HL-60 (cell line): ENCODE measurements at regions not wholly inside any gene's neighbourhood (a gene's known extent, or its start where the extent isn't known, plus 50 kb on each side); places are given as distances from the start of the nearest gene placed in this dataset.
"Not testable (repeated sequence)": the region's sequence is repeated elsewhere in the genome, so short reads cannot be mapped to it uniquely, and the experiment has no call there.

Experiments
- DNase-seq, 2 experiments: peaks; one replicate each; pipeline ENCODE4 v3.0.0-alpha.2; 2010 to 2020; ENCODE audit warnings: low read depth in 1 of 2, low spot score in 1 of 2
- H3K27ac ChIP-seq: fragments of 250-450 bp; sonication (Bioruptor Pico); replicated peaks from 2 replicates; pipeline ENCODE4 v1.5.1; 2020; ENCODE audit warnings: mild to moderate bottlenecking, moderate library complexity
- H3K27me3 ChIP-seq: fragments of 250-450 bp; sonication (Bioruptor Pico); 2 replicates; pipeline ENCODE4 v1.5.1; 2021; ENCODE audit warnings: mild to moderate bottlenecking, moderate library complexity; ENCODE audit not compliant: insufficient read depth, poor library complexity, severe bottlenecking
- H3K4me3 ChIP-seq: replicated peaks from 2 replicates; pipeline ENCODE4 v1.5.1; 2011; ENCODE audit warnings: mild to moderate bottlenecking, control low read depth, low read length; ENCODE audit not compliant: insufficient read depth
- CTCF ChIP-seq: IDR thresholded peaks from one replicate; pipeline ENCODE4 v1.5.1; 2011; ENCODE audit warnings: low read length, control low read depth, inconsistent platforms; ENCODE audit not compliant: insufficient read depth
- GABPA ChIP-seq: IDR thresholded peaks from 2 replicates; pipeline ENCODE4 v1.6.1; 2012; ENCODE audit warnings: low read depth
- POLR2AphosphoS5 ChIP-seq: IDR thresholded peaks from 2 replicates; pipeline ENCODE4 v1.6.1; 2012; ENCODE audit warnings: low read depth
- REST ChIP-seq: IDR thresholded peaks from 2 replicates; pipeline ENCODE4 v1.6.1; 2012; ENCODE audit warnings: low read depth; ENCODE audit not compliant: insufficient replicate concordance
- SPI1 ChIP-seq: IDR thresholded peaks from 2 replicates; pipeline ENCODE4 v1.6.1; 2012; ENCODE audit warnings: low read depth, mild to moderate bottlenecking, borderline replicate concordance

- Histone ChIP-seq H3K4me3 (no peak overlapping the region), H3K27ac (no peak overlapping the region), H3K27me3 (no peaks in the 10 kb centered on the region)
- TF ChIP-seq REST = no peak
- no peak for DNase-seq
Observed at GRCh38 chr4:122996350-122996749, 74.0 kb upstream of the NUDT6 start.

GRCh38 chr4:122997463-122998101, 75.2 kb upstream of the NUDT6 start:
- no peak for DNase-seq
- H3K27me3 ChIP-seq = no peaks in the 10 kb centered on the region
- H3K27ac ChIP-seq = no peak overlapping the region
- TF ChIP-seq SPI1 (no peak), CTCF (no peak), POLR2AphosphoS5 (no peak), REST (no peak)
- H3K4me3 ChIP-seq = no peak overlapping the region

GRCh38 chr4:123004079-123004478, 81.7 kb upstream of the NUDT6 start:
- H3K27me3 ChIP-seq, H3K4me3 ChIP-seq, H3K27ac ChIP-seq, DNase-seq: not testable (repeated sequence)

GRCh38 chr4:123005126-123005525, 82.7 kb upstream of the NUDT6 start:
- H3K27ac ChIP-seq, H3K4me3 ChIP-seq, DNase-seq, H3K27me3 ChIP-seq: not testable (repeated sequence)

GRCh38 chr4:123007679-123008078, 85.3 kb upstream of the NUDT6 start:
- Histone ChIP-seq H3K27me3 (no peaks in the 10 kb centered on the region), H3K27ac (no peak overlapping the region), H3K4me3 (no peak overlapping the region)
- DNase-seq = no peak
- TF ChIP-seq SPI1 = no peak
- no peak for TF ChIP-seq GABPA
- no peak for TF ChIP-seq POLR2AphosphoS5
- no peak for TF ChIP-seq REST
- no peak for TF ChIP-seq CTCF

GRCh38 chr4:123012416-123012815, 90.0 kb upstream of the NUDT6 start:
- H3K27me3 ChIP-seq, DNase-seq, H3K4me3 ChIP-seq, H3K27ac ChIP-seq: not testable (repeated sequence)
